Epithelial cell of proximal tubule (primary cell): ENCODE measurements at regions not wholly inside any gene's neighbourhood (a gene's known extent, or its start where the extent isn't known, plus 50 kb on each side); places are given as distances from the start of the nearest gene placed in this dataset.

Source experiments
- DNase-seq: peaks from one replicate; pipeline ENCODE4 v3.0.0-alpha.2; 2011; ENCODE audit warnings: low read depth
- H3K4me3 ChIP-seq: 2 replicates; pipeline ENCODE4 v1.5.1; 2011; ENCODE audit warnings: low read depth, mild to moderate bottlenecking, low read length
- TF ChIP-seq, protein P1 (sequence below): conservative IDR thresholded peaks from 2 replicates; pipeline ENCODE4 v1.5.1; 2012; ENCODE audit warnings: low read depth, mild to moderate bottlenecking, low read length

DNA sequence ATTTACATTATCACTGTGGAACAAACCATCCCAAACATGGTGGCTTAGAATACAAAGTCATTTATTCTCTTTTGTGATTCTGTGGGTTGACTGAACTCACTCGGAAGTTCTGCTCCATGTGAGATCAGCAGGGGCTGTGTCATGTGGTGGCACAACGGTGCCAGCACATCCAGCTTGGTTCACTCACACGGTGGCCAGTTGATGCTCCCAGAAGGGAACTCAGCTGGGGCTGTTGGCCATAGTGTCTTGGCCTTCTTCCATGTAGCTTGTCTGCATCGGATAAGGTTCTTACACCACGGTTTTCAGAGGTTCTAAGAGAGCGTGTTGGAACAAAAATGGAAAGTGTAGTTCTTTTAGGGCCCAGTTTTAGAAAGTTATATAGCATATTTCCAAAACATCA is 312.7 kb downstream of the DMRT2 start:
- no peak overlapping the region for H3K4me3 ChIP-seq
- DNase-seq = no peak
- TF ChIP-seq, protein P1, sequence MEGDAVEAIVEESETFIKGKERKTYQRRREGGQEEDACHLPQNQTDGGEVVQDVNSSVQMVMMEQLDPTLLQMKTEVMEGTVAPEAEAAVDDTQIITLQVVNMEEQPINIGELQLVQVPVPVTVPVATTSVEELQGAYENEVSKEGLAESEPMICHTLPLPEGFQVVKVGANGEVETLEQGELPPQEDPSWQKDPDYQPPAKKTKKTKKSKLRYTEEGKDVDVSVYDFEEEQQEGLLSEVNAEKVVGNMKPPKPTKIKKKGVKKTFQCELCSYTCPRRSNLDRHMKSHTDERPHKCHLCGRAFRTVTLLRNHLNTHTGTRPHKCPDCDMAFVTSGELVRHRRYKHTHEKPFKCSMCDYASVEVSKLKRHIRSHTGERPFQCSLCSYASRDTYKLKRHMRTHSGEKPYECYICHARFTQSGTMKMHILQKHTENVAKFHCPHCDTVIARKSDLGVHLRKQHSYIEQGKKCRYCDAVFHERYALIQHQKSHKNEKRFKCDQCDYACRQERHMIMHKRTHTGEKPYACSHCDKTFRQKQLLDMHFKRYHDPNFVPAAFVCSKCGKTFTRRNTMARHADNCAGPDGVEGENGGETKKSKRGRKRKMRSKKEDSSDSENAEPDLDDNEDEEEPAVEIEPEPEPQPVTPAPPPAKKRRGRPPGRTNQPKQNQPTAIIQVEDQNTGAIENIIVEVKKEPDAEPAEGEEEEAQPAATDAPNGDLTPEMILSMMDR = no peak

DNA sequence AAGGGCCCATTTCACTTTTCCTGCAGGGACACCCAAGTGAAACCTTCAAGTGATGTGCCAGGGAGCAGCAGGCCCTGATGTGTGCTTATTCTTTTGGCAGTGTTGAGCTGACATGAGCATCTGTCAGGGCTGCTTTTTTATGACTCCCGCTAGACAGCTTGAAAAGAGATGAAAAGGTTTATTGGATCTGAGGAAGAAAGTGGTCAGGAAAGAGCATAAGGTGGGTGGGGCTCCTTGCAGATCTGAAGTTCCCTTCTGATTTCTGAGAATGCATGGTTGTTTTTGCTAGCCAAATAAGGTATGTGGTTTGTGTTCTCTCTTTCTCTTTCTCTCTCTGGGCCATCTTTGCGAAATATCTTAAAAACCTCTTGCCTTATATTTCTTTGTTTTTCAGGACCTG is 316.1 kb downstream of the DMRT2 start:
- TF ChIP-seq, protein P1 = no peak
- no peak overlapping the region for H3K4me3 ChIP-seq
- DNase-seq = no peak

DNA sequence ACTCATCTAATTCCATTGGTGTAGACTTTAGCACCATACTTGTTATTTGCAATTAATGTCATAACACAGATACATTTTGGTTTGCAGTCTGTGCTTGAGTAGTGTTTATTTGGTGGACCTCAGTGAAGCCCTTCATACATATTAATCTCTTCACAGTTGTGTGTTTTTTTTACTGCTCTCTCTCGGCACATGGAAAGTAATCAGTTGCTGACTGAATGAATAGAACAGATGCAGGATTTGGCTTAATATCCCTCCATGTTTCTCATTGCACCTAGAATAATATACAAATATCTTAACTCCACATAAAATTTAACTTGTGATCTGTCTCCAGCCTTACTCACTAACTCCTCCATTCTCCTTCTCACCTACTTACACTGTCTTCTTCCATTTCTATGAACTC is 319.1 kb downstream of the DMRT2 start:
- H3K4me3 ChIP-seq = no peak overlapping the region
- no peak for DNase-seq
- TF ChIP-seq, protein P1 = no peak

DNA sequence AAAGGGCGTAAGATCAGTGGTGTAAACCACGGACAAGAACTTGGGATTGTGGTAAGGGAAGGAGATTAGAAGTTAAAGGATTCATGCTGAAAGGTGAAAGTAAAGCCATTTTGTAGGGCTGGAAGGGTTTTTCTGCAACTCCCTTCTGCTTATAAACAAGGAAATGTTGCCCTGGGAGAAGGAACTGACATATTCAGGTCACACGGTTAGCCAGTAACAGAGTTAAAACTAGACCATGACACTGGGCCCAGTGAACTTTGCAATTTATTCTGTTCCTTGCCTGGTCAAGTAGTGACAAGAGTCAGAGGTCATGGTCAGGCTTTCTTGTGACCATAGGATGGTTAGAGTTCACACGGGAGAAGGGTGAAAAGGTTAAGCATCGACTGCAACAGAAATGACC is 323.3 kb downstream of the DMRT2 start:
- TF ChIP-seq, protein P1 = no peak
- no peak for DNase-seq

DNA sequence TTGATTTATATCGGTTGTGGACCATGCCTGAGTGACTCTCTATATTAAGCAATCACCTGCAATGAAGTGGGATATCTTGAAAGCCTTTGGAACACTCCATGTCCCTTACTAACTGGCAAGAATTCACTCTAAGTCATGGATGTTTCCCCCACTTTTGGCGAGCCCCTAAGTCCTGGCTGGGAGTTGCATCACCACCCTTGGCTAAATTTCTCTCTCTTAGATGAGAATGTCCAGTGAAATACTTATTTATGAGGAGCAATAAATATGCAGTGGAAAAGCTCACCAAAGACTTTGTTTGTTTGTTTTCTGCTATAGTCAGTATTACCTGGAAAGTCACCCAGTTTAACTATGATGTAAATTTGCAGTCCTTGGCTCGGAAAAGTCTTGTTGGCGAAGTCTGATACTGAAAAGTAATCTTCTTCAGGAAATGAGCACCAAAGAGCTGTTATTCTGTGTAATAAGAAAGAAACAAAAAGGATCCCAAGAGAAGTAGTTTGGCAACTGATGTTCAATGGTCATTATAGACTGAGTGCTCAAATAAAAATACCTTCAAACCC is 333.8 kb downstream of the DMRT2 start:
- H3K4me3 ChIP-seq = no peak overlapping the region
- DNase-seq = no peak
- TF ChIP-seq, protein P1 = no peak

More for the DNA sequence above, 323.3 kb downstream of the DMRT2 start:
- no peak overlapping the region for H3K4me3 ChIP-seq

DNA sequence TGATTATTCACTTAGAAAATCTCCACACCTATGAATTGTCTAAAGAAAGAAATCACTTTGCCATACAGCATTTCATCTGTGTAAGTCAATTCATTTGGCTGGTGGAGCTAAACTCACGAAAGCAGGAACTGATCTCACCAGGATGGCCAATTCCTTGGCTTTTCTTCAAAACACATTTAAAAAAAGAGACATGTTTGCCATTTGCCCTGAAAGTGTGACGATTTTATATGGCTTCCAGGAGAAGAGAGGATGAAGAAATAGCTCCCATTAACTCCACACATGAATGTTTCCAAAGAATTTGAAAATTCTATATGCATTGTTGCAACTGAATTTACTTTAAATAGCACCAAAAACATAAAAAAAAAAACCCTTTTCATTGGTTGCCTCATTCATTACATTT is 334.7 kb downstream of the DMRT2 start:
- TF ChIP-seq, protein P1 = no peak
- DNase-seq = no peak

DNA sequence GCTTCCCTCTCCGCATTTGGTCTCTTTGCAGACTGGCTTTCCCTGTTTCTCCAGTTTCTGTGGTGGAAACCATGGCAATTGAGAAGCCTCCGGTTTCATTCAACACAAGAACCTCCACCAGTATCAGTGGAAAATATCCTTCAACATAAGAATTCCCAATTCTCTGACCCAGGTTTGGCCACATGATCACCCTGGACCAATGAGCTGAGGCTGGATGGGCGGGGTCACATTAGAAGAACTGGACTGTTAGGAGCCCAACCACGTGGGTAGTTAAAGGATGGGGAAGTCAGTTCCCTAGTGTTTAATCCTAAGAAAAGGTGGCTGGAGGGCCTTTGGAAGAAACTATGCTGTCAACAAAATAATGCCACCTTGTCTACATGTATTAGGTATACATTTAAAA is 336.3 kb downstream of the DMRT2 start:
- DNase-seq = no peak
- TF ChIP-seq, protein P1 = no peak
- no peak overlapping the region for H3K4me3 ChIP-seq

More for the DNA sequence above, 334.7 kb downstream of the DMRT2 start:
- no peak overlapping the region for H3K4me3 ChIP-seq
